Gastrocnemius medialis (tissue), 4 donors: ENCODE measurements at regions not wholly inside any gene's neighbourhood (a gene's known extent, or its start where the extent isn't known, plus 50 kb on each side); places are given as distances from the start of the nearest gene placed in this dataset.

Experiments
- ATAC-seq, 2 donors: fragments of 150-250 bp; one replicate each; pipeline ENCODE4 v1.9.1; 2016
- DNase-seq, 2 donors: peaks; one replicate each; pipeline ENCODE4 v3.0.0-alpha.2; 2019
- H3K27ac ChIP-seq, 4 donors: fragments of 200-600 bp; sonication (generic); 1 replicate in 1 of 4; 2 replicates in 3 of 4; pipeline ENCODE4 v1.5.1; 2016 to 2018; ENCODE audit warnings: mild to moderate bottlenecking in 2 of 4, moderate library complexity in 1 of 4
- H3K27me3 ChIP-seq, 3 donors: fragments of 200-600 bp; sonication (generic) in 2 of 3; 1 replicate in 1 of 3; 2 replicates in 2 of 3; pipeline versions ENCODE4 v1.5.1 to v1.6.0; 2016 to 2019; ENCODE audit warnings: mild to moderate bottlenecking in 1 of 3, moderate library complexity in 1 of 3
- H3K36me3 ChIP-seq, 2 donors: fragments of 200-600 bp; sonication (generic) in 1 of 2; one replicate each; pipeline ENCODE4 v1.5.1; 2017 to 2018
- H3K4me1 ChIP-seq, 2 donors: fragments of 200-600 bp; sonication (generic) in 1 of 2; one replicate each; pipeline ENCODE4 v1.5.1; 2016 to 2017; ENCODE audit warnings: mild to moderate bottlenecking in 2 of 2
- H3K4me3 ChIP-seq, 4 donors: fragments of 200-600 bp; sonication (generic) in 3 of 4; 1 replicate in 1 of 4; 2 replicates in 3 of 4; pipeline ENCODE4 v1.5.1; 2016 to 2019; ENCODE audit warnings: mild to moderate bottlenecking in 2 of 4
- H3K9me3 ChIP-seq, 3 donors: fragments of 200-600 bp; sonication (generic) in 2 of 3; 1 replicate in 1 of 3; 2 replicates in 2 of 3; pipeline ENCODE4 v1.5.1; 2016 to 2019
- POLR2A ChIP-seq, 2 donors: fragments of 450-650 bp; IDR thresholded peaks; one replicate each; pipeline ENCODE4 v1.6.1; 2017; ENCODE audit warnings: antibody characterized with exemption in 2 of 2, mild to moderate bottlenecking in 2 of 2, moderate library complexity in 2 of 2
- in situ Hi-C, 4 donors: fragments of 200-750 bp; cut with MboI; loops; one replicate each; pipeline versions ENCODE4 v1.15.0 to v1.8.0; 2017; ENCODE audit warnings: low sequenced_read_pairs in 4 of 4
- intact Hi-C: fragments of 100-400 bp; cut with DNase I; formaldehyde crosslinking; loops from one replicate; pipeline ENCODE4 v1.15.1; 2023; ENCODE audit warnings: low total_unique reads
- TF ChIP-seq, protein P1 (sequence below), 5 experiments: fragments of 450-650 bp in 3 of 5; fragments of 200-600 bp in 2 of 5; sonication (generic) in 2 of 5; IDR thresholded peaks in 4 of 5; conservative IDR thresholded peaks in 1 of 5; 1 replicate in 4 of 5; 2 replicates in 1 of 5; pipeline ENCODE4 v1.5.1; 2016 to 2019; ENCODE audit warnings: antibody characterized with exemption in 5 of 5, mild to moderate bottlenecking in 3 of 5, moderate library complexity in 3 of 5

DNA sequence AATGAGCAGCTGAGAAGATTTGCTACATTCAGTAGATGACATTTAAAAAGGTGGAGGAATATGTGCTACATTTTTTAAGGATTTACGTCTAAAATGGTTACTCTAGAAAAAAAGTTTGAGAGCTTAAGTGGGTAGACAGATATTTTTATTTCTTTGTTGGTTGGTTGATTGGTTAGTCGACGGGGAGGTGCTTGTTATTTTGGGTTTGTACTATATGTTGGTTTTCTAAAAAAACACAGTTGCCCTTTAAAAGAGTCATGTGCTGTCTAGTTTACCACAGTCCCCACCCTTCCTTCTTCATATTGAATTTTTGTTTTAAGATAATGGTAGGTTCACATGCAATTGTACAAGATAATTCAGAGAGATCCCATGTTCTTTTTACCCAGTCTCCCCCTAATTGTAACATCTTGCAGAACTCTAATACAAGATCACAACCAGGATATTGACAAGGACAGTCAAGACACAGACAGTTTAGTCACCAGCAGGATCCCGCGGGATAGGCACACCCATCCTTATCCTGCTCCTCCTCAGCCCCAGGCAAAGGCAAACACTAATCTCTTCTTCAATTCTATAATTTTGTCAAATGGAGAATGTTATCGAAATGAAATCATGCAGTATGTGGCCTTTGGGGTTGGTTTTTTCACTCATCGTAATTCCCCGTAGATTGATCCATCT is 171.4 kb downstream of the FOXO1 start:
- peaks cover 5 to 6% of the 10 kb centered on the region in 2 donors for H3K4me1 ChIP-seq
- no peak for DNase-seq
- intact Hi-C loops, result no loop called here
- no peak overlapping the region for H3K27ac ChIP-seq
- in situ Hi-C loops, result no loop called here
- no peaks in the 10 kb centered on the region for H3K27me3 ChIP-seq
- H3K36me3 ChIP-seq, result no peaks in the 10 kb centered on the region
- ATAC-seq, result no peak
- no peaks in the 10 kb centered on the region for H3K9me3 ChIP-seq
- TF ChIP-seq, protein P1, sequence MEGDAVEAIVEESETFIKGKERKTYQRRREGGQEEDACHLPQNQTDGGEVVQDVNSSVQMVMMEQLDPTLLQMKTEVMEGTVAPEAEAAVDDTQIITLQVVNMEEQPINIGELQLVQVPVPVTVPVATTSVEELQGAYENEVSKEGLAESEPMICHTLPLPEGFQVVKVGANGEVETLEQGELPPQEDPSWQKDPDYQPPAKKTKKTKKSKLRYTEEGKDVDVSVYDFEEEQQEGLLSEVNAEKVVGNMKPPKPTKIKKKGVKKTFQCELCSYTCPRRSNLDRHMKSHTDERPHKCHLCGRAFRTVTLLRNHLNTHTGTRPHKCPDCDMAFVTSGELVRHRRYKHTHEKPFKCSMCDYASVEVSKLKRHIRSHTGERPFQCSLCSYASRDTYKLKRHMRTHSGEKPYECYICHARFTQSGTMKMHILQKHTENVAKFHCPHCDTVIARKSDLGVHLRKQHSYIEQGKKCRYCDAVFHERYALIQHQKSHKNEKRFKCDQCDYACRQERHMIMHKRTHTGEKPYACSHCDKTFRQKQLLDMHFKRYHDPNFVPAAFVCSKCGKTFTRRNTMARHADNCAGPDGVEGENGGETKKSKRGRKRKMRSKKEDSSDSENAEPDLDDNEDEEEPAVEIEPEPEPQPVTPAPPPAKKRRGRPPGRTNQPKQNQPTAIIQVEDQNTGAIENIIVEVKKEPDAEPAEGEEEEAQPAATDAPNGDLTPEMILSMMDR (IDR thresholded peaks at IDR 0.05 in 4 of 5, conservative IDR thresholded peaks at IDR 0.05 in 1 of 5), result no peak
- TF ChIP-seq POLR2A (IDR thresholded peaks at IDR 0.05), result no peak
- H3K4me3 ChIP-seq, result no peak overlapping the region

DNA sequence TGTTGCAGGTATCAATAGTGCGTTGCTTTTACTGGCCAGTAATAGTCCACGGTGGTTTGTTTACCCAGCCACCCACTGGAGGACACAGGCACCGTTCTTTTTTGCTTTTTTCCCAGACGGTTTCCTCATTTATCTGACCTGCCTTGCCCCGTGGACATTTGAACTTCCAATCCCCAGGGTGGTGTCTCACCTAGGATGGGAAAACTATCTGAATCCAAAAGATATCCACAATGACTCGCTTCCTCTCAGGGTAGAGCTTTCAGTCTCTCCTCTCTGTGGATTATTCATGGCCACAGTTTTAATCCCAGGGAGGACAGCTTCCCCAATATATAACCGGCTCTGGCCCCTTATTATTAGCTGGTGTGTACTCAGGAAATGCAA is 170.8 kb downstream of the FOXO1 start:
- in situ Hi-C loops (no loop called here), intact Hi-C loops (no loop called here)
- Histone ChIP-seq H3K27ac (no peak overlapping the region), H3K36me3 (no peaks in the 10 kb centered on the region), H3K9me3 (no peaks in the 10 kb centered on the region), H3K4me1 (peaks cover 5 to 6% of the 10 kb centered on the region in 2 donors), H3K27me3 (no peaks in the 10 kb centered on the region), H3K4me3 (no peak overlapping the region)
- TF ChIP-seq, protein P1 (IDR thresholded peaks at IDR 0.05 in 4 of 5, conservative IDR thresholded peaks at IDR 0.05 in 1 of 5), result no peak
- TF ChIP-seq POLR2A (IDR thresholded peaks at IDR 0.05), result no peak
- ATAC-seq, result no peak
- DNase-seq, result no peak

DNA sequence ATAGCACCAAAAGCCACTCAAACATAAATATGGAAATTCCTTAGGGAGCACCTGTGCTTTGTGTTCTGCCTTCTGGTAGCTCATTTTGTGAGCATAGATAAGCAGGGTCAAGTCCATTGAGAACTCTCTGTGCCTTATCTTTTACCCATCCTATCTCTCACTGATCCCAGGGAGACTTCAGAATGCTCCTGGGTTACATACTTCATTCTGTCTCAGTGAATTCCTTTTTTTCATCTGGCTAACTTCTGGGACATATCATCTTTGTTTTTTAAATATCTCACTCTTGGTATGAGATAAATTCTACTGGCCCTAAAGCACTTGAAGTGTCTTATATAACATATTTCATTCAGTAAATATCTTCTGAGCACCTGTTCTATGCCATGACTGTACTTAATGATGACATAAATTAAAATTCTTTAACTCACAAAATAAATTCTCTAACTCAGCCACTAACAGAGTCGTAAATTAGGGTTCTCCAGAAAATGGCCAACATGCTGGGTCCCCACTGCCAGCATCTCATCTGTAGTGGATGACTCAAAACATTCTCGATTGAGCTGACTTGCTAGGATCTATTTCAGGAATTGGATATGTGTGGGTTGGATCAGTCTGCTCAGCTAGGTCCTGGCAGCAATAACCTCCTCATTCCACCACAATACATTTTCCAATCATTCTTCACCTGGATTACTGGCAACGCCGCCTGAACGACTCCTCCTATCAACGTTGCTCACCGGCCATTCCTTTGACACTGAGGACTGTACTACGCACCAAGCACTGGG is 170.2 kb downstream of the FOXO1 start:
- no peak for ATAC-seq
- no peaks in the 10 kb centered on the region for H3K27me3 ChIP-seq
- in situ Hi-C loops, result no loop called here

DNA sequence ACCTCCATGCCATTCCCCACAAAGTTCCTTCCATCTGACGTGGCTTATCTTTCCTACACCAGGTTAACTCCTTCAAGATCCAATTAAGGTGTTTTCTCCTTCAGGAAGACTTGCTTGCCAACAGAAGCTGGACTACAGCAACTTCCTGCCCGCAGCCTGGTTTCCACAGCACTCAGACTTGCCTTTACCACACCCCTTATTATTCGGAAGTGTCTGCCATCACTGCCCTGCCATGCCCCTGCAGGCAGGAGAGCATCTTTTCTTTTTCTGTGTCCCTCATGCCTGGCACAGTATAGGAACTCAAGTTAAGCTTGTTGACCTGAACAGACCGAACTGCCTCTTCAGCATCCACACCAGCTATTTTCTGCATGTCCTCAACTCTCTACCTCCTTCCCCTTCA is 168.0 kb downstream of the FOXO1 start:
- ATAC-seq (no peak), DNase-seq (no peak)
- Histone ChIP-seq H3K36me3 (no peaks in the 10 kb centered on the region), H3K9me3 (no peaks in the 10 kb centered on the region), H3K4me1 (peaks cover 6 to 8% of the 10 kb centered on the region in 2 donors), H3K4me3 (no peak overlapping the region), H3K27ac (no peak overlapping the region), H3K27me3 (no peaks in the 10 kb centered on the region)
- in situ Hi-C loops (no loop called here), intact Hi-C loops (no loop called here)
- TF ChIP-seq, protein P1 (IDR thresholded peaks at IDR 0.05 in 4 of 5, conservative IDR thresholded peaks at IDR 0.05 in 1 of 5), result no peak
- no peak for TF ChIP-seq POLR2A (IDR thresholded peaks at IDR 0.05)

More for the DNA sequence above, 170.2 kb downstream of the FOXO1 start:
- no peak overlapping the region for H3K27ac ChIP-seq
- no peaks in the 10 kb centered on the region for H3K36me3 ChIP-seq
- intact Hi-C loops, result no loop called here
- peaks cover 5 to 6% of the 10 kb centered on the region in 2 donors for H3K4me1 ChIP-seq
- DNase-seq, result no peak
- no peak overlapping the region for H3K4me3 ChIP-seq
- no peak for TF ChIP-seq POLR2A (IDR thresholded peaks at IDR 0.05)
- TF ChIP-seq, protein P1 (IDR thresholded peaks at IDR 0.05 in 4 of 5, conservative IDR thresholded peaks at IDR 0.05 in 1 of 5), result no peak
- no peaks in the 10 kb centered on the region for H3K9me3 ChIP-seq
